ENCODE measurements at regions not wholly inside any gene's neighbourhood (a gene's known extent, or its start where the extent isn't known, plus 50 kb on each side); places are given as distances from the start of the nearest gene placed in this dataset.

GRCh38 chr5:121706686-121707085, 145.0 kb upstream of the FTMT start:
- H3K9me3 ChIP-seq (ENCODE audit: insufficient read depth, low read length, severe bottlenecking): no peaks in the 10 kb centered on the region
- H3K9ac ChIP-seq (ENCODE audit: low read depth, low read length): no peak overlapping the region
- no peaks in the 10 kb centered on the region for H3K79me2 ChIP-seq (ENCODE audit: insufficient read depth, low read length)
- no peaks in the 10 kb centered on the region for H3K27me3 ChIP-seq (ENCODE audit: insufficient read depth, low read length, poor library complexity)
- no peaks in the 10 kb centered on the region for H3K36me3 ChIP-seq (ENCODE audit: insufficient read depth, low read length)
- H4K20me1 ChIP-seq (ENCODE audit: insufficient read depth, low read length): no peaks in the 10 kb centered on the region
- no peak overlapping the region for H3K4me2 ChIP-seq (ENCODE audit: insufficient read depth, low read length)
- TF ChIP-seq EZH2 (IDR thresholded peaks at IDR 0.05; ENCODE audit: borderline replicate concordance, low read depth, low read length, severe bottlenecking) (no peak), CTCF (IDR thresholded peaks at IDR 0.05; ENCODE audit: borderline replicate concordance, extremely low read depth, low read length, poor library complexity, severe bottlenecking) (no peak)
- no peak overlapping the region for H3K4me3 ChIP-seq (ENCODE audit: low read depth in 1 of 2, low read length in 2 of 2)
- H2AFZ ChIP-seq (ENCODE audit: low read depth, low read length): no peak overlapping the region
- no peak overlapping the region for H3K27ac ChIP-seq (ENCODE audit: low read length)
- no peaks in the 10 kb centered on the region for H3K4me1 ChIP-seq (ENCODE audit: insufficient read depth, low read length)
- ATAC-seq (ENCODE audit: insufficient read depth, low read depth) (no peak), DNase-seq (no peak)

- no peaks in the 10 kb centered on the region for H3K4me1 ChIP-seq (ENCODE audit: insufficient read depth, low read length)
- ATAC-seq (ENCODE audit: insufficient read depth, low read depth): no peak
Observed at GRCh38 chr5:121707178-121707577, 144.5 kb upstream of the FTMT start.

GRCh38 chr5:121711416-121711815, 140.3 kb upstream of the FTMT start:
- Histone ChIP-seq H3K9ac (ENCODE audit: low read depth, low read length) (no peak overlapping the region), H3K79me2 (ENCODE audit: insufficient read depth, low read length) (no peaks in the 10 kb centered on the region), H3K9me3 (ENCODE audit: insufficient read depth, low read length, severe bottlenecking) (no peaks in the 10 kb centered on the region), H3K27me3 (ENCODE audit: insufficient read depth, low read length, poor library complexity) (no peaks in the 10 kb centered on the region), H3K4me3 (ENCODE audit: low read depth in 1 of 2, low read length in 2 of 2) (no peak overlapping the region), H2AFZ (ENCODE audit: low read depth, low read length) (no peak overlapping the region), H3K4me1 (ENCODE audit: insufficient read depth, low read length) (no peaks in the 10 kb centered on the region), H3K27ac (ENCODE audit: low read length) (no peak overlapping the region), H4K20me1 (ENCODE audit: insufficient read depth, low read length) (no peaks in the 10 kb centered on the region), H3K36me3 (ENCODE audit: insufficient read depth, low read length) (no peaks in the 10 kb centered on the region), H3K4me2 (ENCODE audit: insufficient read depth, low read length) (no peak overlapping the region)
- no peak for TF ChIP-seq CTCF (IDR thresholded peaks at IDR 0.05; ENCODE audit: borderline replicate concordance, extremely low read depth, low read length, poor library complexity, severe bottlenecking)
- TF ChIP-seq EZH2 (IDR thresholded peaks at IDR 0.05; ENCODE audit: borderline replicate concordance, low read depth, low read length, severe bottlenecking): no peak
- no peak for ATAC-seq (ENCODE audit: insufficient read depth, low read depth)
- no peak for DNase-seq

More at GRCh38 chr5:121707178-121707577, 144.5 kb upstream of the FTMT start:
- Histone ChIP-seq H3K79me2 (ENCODE audit: insufficient read depth, low read length) (no peaks in the 10 kb centered on the region), H3K27ac (ENCODE audit: low read length) (no peak overlapping the region), H3K9ac (ENCODE audit: low read depth, low read length) (no peak overlapping the region), H3K27me3 (ENCODE audit: insufficient read depth, low read length, poor library complexity) (no peaks in the 10 kb centered on the region), H4K20me1 (ENCODE audit: insufficient read depth, low read length) (no peaks in the 10 kb centered on the region), H2AFZ (ENCODE audit: low read depth, low read length) (no peak overlapping the region), H3K9me3 (ENCODE audit: insufficient read depth, low read length, severe bottlenecking) (no peaks in the 10 kb centered on the region), H3K36me3 (ENCODE audit: insufficient read depth, low read length) (no peaks in the 10 kb centered on the region), H3K4me3 (ENCODE audit: low read depth in 1 of 2, low read length in 2 of 2) (no peak overlapping the region), H3K4me2 (ENCODE audit: insufficient read depth, low read length) (no peak overlapping the region)
- no peak for DNase-seq
- TF ChIP-seq CTCF (IDR thresholded peaks at IDR 0.05; ENCODE audit: borderline replicate concordance, extremely low read depth, low read length, poor library complexity, severe bottlenecking) (no peak), EZH2 (IDR thresholded peaks at IDR 0.05; ENCODE audit: borderline replicate concordance, low read depth, low read length, severe bottlenecking) (no peak)

GRCh38 chr5:121719255-121719654, 132.4 kb upstream of the FTMT start:
- Histone ChIP-seq H3K27ac (ENCODE audit: low read length) (no peak overlapping the region), H3K9ac (ENCODE audit: low read depth, low read length) (no peak overlapping the region), H3K9me3 (ENCODE audit: insufficient read depth, low read length, severe bottlenecking) (no peaks in the 10 kb centered on the region), H4K20me1 (ENCODE audit: insufficient read depth, low read length) (no peaks in the 10 kb centered on the region), H3K4me2 (ENCODE audit: insufficient read depth, low read length) (no peak overlapping the region), H3K4me1 (ENCODE audit: insufficient read depth, low read length) (no peaks in the 10 kb centered on the region), H3K27me3 (ENCODE audit: insufficient read depth, low read length, poor library complexity) (no peaks in the 10 kb centered on the region), H3K4me3 (ENCODE audit: low read depth in 1 of 2, low read length in 2 of 2) (no peak overlapping the region), H2AFZ (ENCODE audit: low read depth, low read length) (no peak overlapping the region), H3K79me2 (ENCODE audit: insufficient read depth, low read length) (no peaks in the 10 kb centered on the region), H3K36me3 (ENCODE audit: insufficient read depth, low read length) (no peaks in the 10 kb centered on the region)
- DNase-seq (no peak), ATAC-seq (ENCODE audit: insufficient read depth, low read depth) (no peak)
- TF ChIP-seq EZH2 (IDR thresholded peaks at IDR 0.05; ENCODE audit: borderline replicate concordance, low read depth, low read length, severe bottlenecking) (no peak), CTCF (IDR thresholded peaks at IDR 0.05; ENCODE audit: borderline replicate concordance, extremely low read depth, low read length, poor library complexity, severe bottlenecking) (no peak)
